ENCODE measurements at regions not wholly inside any gene's neighbourhood (a gene's known extent, or its start where the extent isn't known, plus 50 kb on each side); places are given as distances from the start of the nearest gene placed in this dataset.

GRCh38 chr1:73749996-73750395 lies 448.0 kb downstream of the LRRIQ3 start:
- H3K4me3 ChIP-seq = no peak overlapping the region
- TF ChIP-seq, protein P1, sequence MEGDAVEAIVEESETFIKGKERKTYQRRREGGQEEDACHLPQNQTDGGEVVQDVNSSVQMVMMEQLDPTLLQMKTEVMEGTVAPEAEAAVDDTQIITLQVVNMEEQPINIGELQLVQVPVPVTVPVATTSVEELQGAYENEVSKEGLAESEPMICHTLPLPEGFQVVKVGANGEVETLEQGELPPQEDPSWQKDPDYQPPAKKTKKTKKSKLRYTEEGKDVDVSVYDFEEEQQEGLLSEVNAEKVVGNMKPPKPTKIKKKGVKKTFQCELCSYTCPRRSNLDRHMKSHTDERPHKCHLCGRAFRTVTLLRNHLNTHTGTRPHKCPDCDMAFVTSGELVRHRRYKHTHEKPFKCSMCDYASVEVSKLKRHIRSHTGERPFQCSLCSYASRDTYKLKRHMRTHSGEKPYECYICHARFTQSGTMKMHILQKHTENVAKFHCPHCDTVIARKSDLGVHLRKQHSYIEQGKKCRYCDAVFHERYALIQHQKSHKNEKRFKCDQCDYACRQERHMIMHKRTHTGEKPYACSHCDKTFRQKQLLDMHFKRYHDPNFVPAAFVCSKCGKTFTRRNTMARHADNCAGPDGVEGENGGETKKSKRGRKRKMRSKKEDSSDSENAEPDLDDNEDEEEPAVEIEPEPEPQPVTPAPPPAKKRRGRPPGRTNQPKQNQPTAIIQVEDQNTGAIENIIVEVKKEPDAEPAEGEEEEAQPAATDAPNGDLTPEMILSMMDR (IDR thresholded peaks at IDR 0.05) = no peak
- H3K27ac ChIP-seq = no peak overlapping the region
- intact Hi-C loops (cut with DNase I) = no loop called here
- DNase-seq = no peak
- H3K36me3 ChIP-seq = no peaks in the 10 kb centered on the region
- ATAC-seq = no peak
- no peaks in the 10 kb centered on the region for H3K4me1 ChIP-seq
- no peak for FAIRE-seq
- no peaks in the 10 kb centered on the region for H3K27me3 ChIP-seq
- no peaks in the 10 kb centered on the region for H3K9me3 ChIP-seq

DNA sequence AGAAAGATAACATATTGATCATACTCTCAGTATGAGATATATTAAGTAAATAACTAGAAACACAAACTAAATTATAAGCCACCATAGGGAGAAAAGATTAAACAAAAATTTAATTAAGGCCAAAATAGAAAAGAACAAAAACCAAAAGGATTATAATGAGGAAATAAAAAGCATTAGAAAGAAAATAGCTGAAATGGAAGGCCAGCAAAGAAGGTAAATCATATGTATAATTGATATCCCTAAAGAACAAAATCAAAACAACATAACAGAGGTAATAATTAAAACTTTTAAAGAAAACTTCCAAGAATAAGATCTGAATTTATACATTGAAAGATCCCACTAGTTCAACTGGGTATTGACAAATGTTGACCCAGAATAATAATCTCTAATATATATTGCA lies 453.0 kb downstream of the LRRIQ3 start:
- intact Hi-C loops (cut with DNase I) = no loop called here
- Histone ChIP-seq H3K27me3 (no peaks in the 10 kb centered on the region), H3K4me1 (no peaks in the 10 kb centered on the region), H3K36me3 (no peaks in the 10 kb centered on the region), H3K4me3 (no peak overlapping the region), H3K27ac (no peak overlapping the region), H3K9me3 (peaks cover 0 to 2% (median 0%) of the 10 kb centered on the region in 4 donors)
- DNase-seq (no peak), ATAC-seq (no peak), FAIRE-seq (no peak)
- TF ChIP-seq, protein P1 (IDR thresholded peaks at IDR 0.05) = no peak

GRCh38 chr1:73736125-73736524 lies 461.9 kb downstream of the LRRIQ3 start:
- Histone ChIP-seq H3K36me3 (no peaks in the 10 kb centered on the region), H3K9me3 (no peaks in the 10 kb centered on the region), H3K27ac (no peak overlapping the region), H3K27me3 (no peaks in the 10 kb centered on the region), H3K4me3 (no peak overlapping the region), H3K4me1 (no peaks in the 10 kb centered on the region)
- intact Hi-C loops (cut with DNase I) = no loop called here
- no peak for DNase-seq
- no peak for ATAC-seq
- FAIRE-seq = no peak
- TF ChIP-seq, protein P1 (IDR thresholded peaks at IDR 0.05) = no peak
- 21 to 26% methylated on average over 2 of the region's 2 CpGs for WGBS, 2 donors

DNA sequence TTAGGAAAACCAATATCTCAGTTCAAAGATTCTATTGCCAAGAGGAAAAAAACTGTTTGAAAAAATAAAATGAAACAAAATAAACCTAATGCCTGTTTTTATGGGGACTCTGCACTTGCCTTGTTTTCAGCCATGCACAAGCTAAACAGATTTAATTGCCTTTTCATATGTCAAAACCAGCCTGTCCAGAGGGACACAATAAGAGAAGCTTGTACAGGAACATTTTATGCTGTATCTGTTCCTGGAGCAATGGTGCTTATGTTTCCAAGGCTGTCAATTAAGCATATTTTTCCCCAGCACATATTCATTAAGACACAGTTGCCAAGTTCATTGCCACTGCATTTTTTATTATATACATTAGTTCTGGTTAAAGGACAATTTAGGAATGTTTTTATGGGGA lies 470.9 kb downstream of the LRRIQ3 start:
- no peaks in the 10 kb centered on the region for H3K4me1 ChIP-seq
- intact Hi-C loops (cut with DNase I) = no loop called here
- no peak overlapping the region for H3K27ac ChIP-seq
- no peaks in the 10 kb centered on the region for H3K9me3 ChIP-seq
- H3K36me3 ChIP-seq = no peaks in the 10 kb centered on the region
- ATAC-seq (no peak), FAIRE-seq (no peak), DNase-seq (no peak)
- TF ChIP-seq, protein P1 (IDR thresholded peaks at IDR 0.05) = no peak
- H3K27me3 ChIP-seq = no peaks in the 10 kb centered on the region
- no peak overlapping the region for H3K4me3 ChIP-seq

- WGBS, 2 donors = 71 to 85% methylated on average over 1 of the region's 1 CpG
- ATAC-seq = no peak
- Histone ChIP-seq H3K36me3 (no peaks in the 10 kb centered on the region), H3K4me1 (no peaks in the 10 kb centered on the region), H3K27ac (no peak overlapping the region), H3K9me3 (no peaks in the 10 kb centered on the region), H3K27me3 (no peaks in the 10 kb centered on the region), H3K4me3 (no peak overlapping the region)
- intact Hi-C loops (cut with DNase I) = no loop called here
- FAIRE-seq = no peak
- DNase-seq = no peak
- TF ChIP-seq, protein P1 (IDR thresholded peaks at IDR 0.05) = no peak
Observed at GRCh38 chr1:73722055-73722454, 475.9 kb downstream of the LRRIQ3 start.

All from pancreas (tissue), 10 donors.